ENCODE measurements at regions not wholly inside any gene's neighbourhood (a gene's known extent, or its start where the extent isn't known, plus 50 kb on each side); places are given as distances from the start of the nearest gene placed in this dataset.

DNA sequence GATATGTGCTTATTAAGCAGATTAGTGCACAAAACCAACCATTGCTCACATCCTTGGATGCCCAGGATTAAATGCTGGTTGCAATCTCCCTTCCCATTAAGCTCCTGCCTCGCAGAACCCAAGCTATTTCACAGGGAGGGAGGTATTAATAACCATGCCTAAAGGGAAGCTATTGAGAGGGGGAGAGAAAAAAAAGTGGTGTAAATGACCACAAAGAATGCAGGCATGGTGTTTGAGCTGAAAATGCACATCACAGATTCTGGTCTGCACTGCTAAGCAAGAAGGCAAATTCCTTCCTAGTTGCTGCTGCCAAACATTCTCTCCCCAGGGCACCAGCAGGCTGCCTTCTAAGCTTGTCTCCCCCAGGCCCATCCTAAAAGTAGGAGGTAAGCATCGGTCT lies 92.0 kb upstream of the ISX start:
- TF ChIP-seq, protein P1, sequence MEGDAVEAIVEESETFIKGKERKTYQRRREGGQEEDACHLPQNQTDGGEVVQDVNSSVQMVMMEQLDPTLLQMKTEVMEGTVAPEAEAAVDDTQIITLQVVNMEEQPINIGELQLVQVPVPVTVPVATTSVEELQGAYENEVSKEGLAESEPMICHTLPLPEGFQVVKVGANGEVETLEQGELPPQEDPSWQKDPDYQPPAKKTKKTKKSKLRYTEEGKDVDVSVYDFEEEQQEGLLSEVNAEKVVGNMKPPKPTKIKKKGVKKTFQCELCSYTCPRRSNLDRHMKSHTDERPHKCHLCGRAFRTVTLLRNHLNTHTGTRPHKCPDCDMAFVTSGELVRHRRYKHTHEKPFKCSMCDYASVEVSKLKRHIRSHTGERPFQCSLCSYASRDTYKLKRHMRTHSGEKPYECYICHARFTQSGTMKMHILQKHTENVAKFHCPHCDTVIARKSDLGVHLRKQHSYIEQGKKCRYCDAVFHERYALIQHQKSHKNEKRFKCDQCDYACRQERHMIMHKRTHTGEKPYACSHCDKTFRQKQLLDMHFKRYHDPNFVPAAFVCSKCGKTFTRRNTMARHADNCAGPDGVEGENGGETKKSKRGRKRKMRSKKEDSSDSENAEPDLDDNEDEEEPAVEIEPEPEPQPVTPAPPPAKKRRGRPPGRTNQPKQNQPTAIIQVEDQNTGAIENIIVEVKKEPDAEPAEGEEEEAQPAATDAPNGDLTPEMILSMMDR (IDR thresholded peaks at IDR 0.05 in 8 of 11, conservative IDR thresholded peaks at IDR 0.05 in 3 of 11): no peak
- no peak for TF ChIP-seq POLR2AphosphoS5 (IDR thresholded peaks at IDR 0.05)
- TF ChIP-seq POLR2A (IDR thresholded peaks at IDR 0.05): no peak

Measured in spleen (tissue), 7 donors.